Activated CD4-positive, alpha-beta T cell treated with anti-CD3 and anti-CD28 coated beads, Interleukin-2, amount 10 ng/mL, durations not matched to agents 7 days and 5 days (primary cell): ENCODE measurements at regions not wholly inside any gene's neighbourhood (a gene's known extent, or its start where the extent isn't known, plus 50 kb on each side); places are given as distances from the start of the nearest gene placed in this dataset.

Experiments used
- CTCF ChIA-PET: fragments of 350-600 bp; sonication (Branson Sonifier 250); formaldehyde crosslinking; loops from one replicate; lab custom pipeline; 2021; ENCODE audit warnings: antibody characterized with exemption; lab: Charles Lee
- POLR2A ChIA-PET: fragments of 350-600 bp; sonication (Branson Sonifier 250); formaldehyde crosslinking; loops from one replicate; lab custom pipeline; 2021; ENCODE audit warnings: antibody characterized with exemption; lab: Charles Lee
- DNase-seq: peaks from one replicate; pipeline ENCODE4 v3.0.0-alpha.2; 2020
- H3K27ac Mint-ChIP-seq: one replicate; pipeline ENCODE4 v1.8.0; 2021; ENCODE audit warnings: mild to moderate bottlenecking, moderate library complexity, mixed read lengths
- H3K27me3 Mint-ChIP-seq: one replicate; pipeline ENCODE4 v1.8.0; 2021; ENCODE audit warnings: mixed read lengths
- H3K36me3 Mint-ChIP-seq: one replicate; pipeline ENCODE4 v1.8.0; 2021; ENCODE audit warnings: low read depth, mixed read lengths
- H3K4me1 Mint-ChIP-seq: one replicate; pipeline ENCODE4 v1.8.0; 2021; ENCODE audit warnings: mixed read lengths
- H3K4me3 Mint-ChIP-seq: one replicate; pipeline ENCODE4 v1.8.0; 2021; ENCODE audit warnings: mild to moderate bottlenecking, moderate library complexity, mixed read lengths
- H3K9me3 Mint-ChIP-seq: one replicate; pipeline ENCODE4 v1.8.0; 2021; ENCODE audit warnings: mixed read lengths

GRCh38 chr12:58584880-58585279 is 335.4 kb downstream of the LRIG3 start:
- no peak overlapping the region for H3K27ac Mint-ChIP-seq
- H3K4me3 Mint-ChIP-seq = no peak overlapping the region
- CTCF ChIA-PET = no interaction called here
- no peaks in the 10 kb centered on the region for H3K9me3 Mint-ChIP-seq
- POLR2A ChIA-PET = no interaction called here
- H3K27me3 Mint-ChIP-seq = no peaks in the 10 kb centered on the region
- H3K4me1 Mint-ChIP-seq = no peaks in the 10 kb centered on the region
- DNase-seq = no peak
- no peaks in the 10 kb centered on the region for H3K36me3 Mint-ChIP-seq

GRCh38 chr12:58586762-58587161 is 333.5 kb downstream of the LRIG3 start:
- CTCF ChIA-PET = interaction anchor here (0.6 kb wide), 1 partner anchor 13 kb away, joined by 3 read pairs; no protein-coding TSS in a partner anchor
- Mint-ChIP-seq H3K27ac (no peak overlapping the region), H3K4me1 (no peaks in the 10 kb centered on the region), H3K27me3 (no peaks in the 10 kb centered on the region), H3K4me3 (no peak overlapping the region), H3K9me3 (no peaks in the 10 kb centered on the region), H3K36me3 (no peaks in the 10 kb centered on the region)
- DNase-seq = no peak
- POLR2A ChIA-PET = no interaction called here

- Mint-ChIP-seq H3K36me3 (no peaks in the 10 kb centered on the region), H3K9me3 (no peaks in the 10 kb centered on the region), H3K4me3 (no peak overlapping the region), H3K4me1 (no peaks in the 10 kb centered on the region), H3K27ac (no peak overlapping the region), H3K27me3 (no peaks in the 10 kb centered on the region)
- CTCF ChIA-PET = interaction anchor here (1.0 kb wide), 1 partner anchor 10 kb away, joined by 4 read pairs; no protein-coding TSS in a partner anchor
- no peak for DNase-seq
- POLR2A ChIA-PET = no interaction called here
Observed at GRCh38 chr12:58588770-58589169, 331.5 kb downstream of the LRIG3 start.

GRCh38 chr12:58592475-58593207 is 327.7 kb downstream of the LRIG3 start:
- no peak for DNase-seq
- Mint-ChIP-seq H3K36me3 (no peaks in the 10 kb centered on the region), H3K4me1 (no peaks in the 10 kb centered on the region), H3K4me3 (no peak overlapping the region), H3K27me3 (no peaks in the 10 kb centered on the region), H3K27ac (no peak overlapping the region), H3K9me3 (no peaks in the 10 kb centered on the region)
- ChIA-PET CTCF (no interaction called here), POLR2A (no interaction called here)

GRCh38 chr12:58593557-58594304 is 326.6 kb downstream of the LRIG3 start:
- H3K27ac Mint-ChIP-seq = no peak overlapping the region
- H3K36me3 Mint-ChIP-seq = no peaks in the 10 kb centered on the region
- POLR2A ChIA-PET = no interaction called here
- no peak overlapping the region for H3K4me3 Mint-ChIP-seq
- CTCF ChIA-PET = no interaction called here
- DNase-seq = no peak
- no peaks in the 10 kb centered on the region for H3K9me3 Mint-ChIP-seq
- H3K4me1 Mint-ChIP-seq = no peaks in the 10 kb centered on the region
- H3K27me3 Mint-ChIP-seq = no peaks in the 10 kb centered on the region

DNA sequence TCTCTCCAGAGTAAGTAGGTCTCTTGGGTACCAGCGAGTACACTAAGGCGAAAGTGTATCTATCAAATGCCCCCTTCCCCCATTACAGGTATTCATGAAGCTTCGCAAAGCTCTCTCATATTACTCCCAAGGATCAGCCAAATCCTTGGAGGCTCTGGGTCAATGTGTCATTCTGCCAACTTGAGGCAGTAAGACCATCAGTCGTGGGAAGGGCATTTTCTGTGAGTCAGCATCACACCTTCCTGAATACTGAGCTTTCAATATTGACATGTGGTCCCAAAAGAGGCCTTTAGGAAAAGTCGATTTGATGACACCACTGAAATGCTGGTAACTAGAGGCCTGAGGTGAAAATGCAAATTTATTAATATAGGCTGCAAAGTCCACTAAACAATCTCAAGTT is 323.9 kb downstream of the LRIG3 start:
- POLR2A ChIA-PET = no interaction called here
- H3K4me1 Mint-ChIP-seq = no peaks in the 10 kb centered on the region
- no peaks in the 10 kb centered on the region for H3K36me3 Mint-ChIP-seq
- H3K27ac Mint-ChIP-seq = no peak overlapping the region
- CTCF ChIA-PET = no interaction called here
- no peak overlapping the region for H3K4me3 Mint-ChIP-seq
- no peaks in the 10 kb centered on the region for H3K27me3 Mint-ChIP-seq
- no peak for DNase-seq
- no peaks in the 10 kb centered on the region for H3K9me3 Mint-ChIP-seq

- Mint-ChIP-seq H3K4me3 (no peak overlapping the region), H3K27me3 (no peaks in the 10 kb centered on the region), H3K4me1 (no peaks in the 10 kb centered on the region), H3K36me3 (no peaks in the 10 kb centered on the region), H3K9me3 (no peaks in the 10 kb centered on the region), H3K27ac (no peak overlapping the region)
- ChIA-PET CTCF (no interaction called here), POLR2A (no interaction called here)
- no peak for DNase-seq
Observed at GRCh38 chr12:58601529-58601928, 318.8 kb downstream of the LRIG3 start.

DNA sequence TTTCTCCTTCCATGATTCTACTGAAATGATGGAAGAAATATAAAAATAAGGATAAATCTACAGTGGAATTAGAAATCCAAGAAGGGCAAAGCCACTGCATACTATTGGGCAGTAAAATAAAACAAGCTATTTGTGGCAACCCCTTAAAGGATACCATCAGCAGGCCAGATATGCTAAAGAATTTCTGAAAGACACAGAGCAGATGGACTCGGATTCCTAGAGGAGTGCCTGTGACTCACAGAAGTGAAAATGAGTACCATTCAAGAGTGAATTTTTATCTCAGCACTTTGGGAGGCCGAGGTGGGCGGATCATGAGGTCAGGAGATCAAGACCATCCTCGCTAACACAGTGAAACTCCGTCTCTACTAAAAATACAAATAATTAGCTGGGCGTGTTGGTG is 318.1 kb downstream of the LRIG3 start:
- CTCF ChIA-PET = interaction anchor here (1.5 kb wide), 1 partner anchor 31 kb away, joined by 3 read pairs; no protein-coding TSS in a partner anchor
- no peak overlapping the region for H3K27ac Mint-ChIP-seq
- H3K4me1 Mint-ChIP-seq = no peaks in the 10 kb centered on the region
- no peaks in the 10 kb centered on the region for H3K27me3 Mint-ChIP-seq
- POLR2A ChIA-PET = no interaction called here
- H3K4me3 Mint-ChIP-seq = no peak overlapping the region
- DNase-seq = no peak
- no peaks in the 10 kb centered on the region for H3K9me3 Mint-ChIP-seq
- no peaks in the 10 kb centered on the region for H3K36me3 Mint-ChIP-seq

GRCh38 chr12:58602736-58603135 is 317.6 kb downstream of the LRIG3 start:
- H3K27me3 Mint-ChIP-seq = no peaks in the 10 kb centered on the region
- no peaks in the 10 kb centered on the region for H3K4me1 Mint-ChIP-seq
- no peak overlapping the region for H3K4me3 Mint-ChIP-seq
- H3K27ac Mint-ChIP-seq = no peak overlapping the region
- no peak for DNase-seq
- H3K36me3 Mint-ChIP-seq = no peaks in the 10 kb centered on the region
- POLR2A ChIA-PET = no interaction called here
- CTCF ChIA-PET = interaction anchor here (1.5 kb wide), 1 partner anchor 31 kb away, joined by 3 read pairs; no protein-coding TSS in a partner anchor
- H3K9me3 Mint-ChIP-seq = no peaks in the 10 kb centered on the region

GRCh38 chr12:58607805-58608204 is 312.5 kb downstream of the LRIG3 start:
- Mint-ChIP-seq H3K4me3 (no peak overlapping the region), H3K36me3 (no peaks in the 10 kb centered on the region), H3K27ac (no peak overlapping the region), H3K27me3 (no peaks in the 10 kb centered on the region), H3K4me1 (no peaks in the 10 kb centered on the region), H3K9me3 (peaks cover under 1% of the 10 kb centered on the region)
- ChIA-PET CTCF (no interaction called here), POLR2A (no interaction called here)
- DNase-seq = no peak

DNA sequence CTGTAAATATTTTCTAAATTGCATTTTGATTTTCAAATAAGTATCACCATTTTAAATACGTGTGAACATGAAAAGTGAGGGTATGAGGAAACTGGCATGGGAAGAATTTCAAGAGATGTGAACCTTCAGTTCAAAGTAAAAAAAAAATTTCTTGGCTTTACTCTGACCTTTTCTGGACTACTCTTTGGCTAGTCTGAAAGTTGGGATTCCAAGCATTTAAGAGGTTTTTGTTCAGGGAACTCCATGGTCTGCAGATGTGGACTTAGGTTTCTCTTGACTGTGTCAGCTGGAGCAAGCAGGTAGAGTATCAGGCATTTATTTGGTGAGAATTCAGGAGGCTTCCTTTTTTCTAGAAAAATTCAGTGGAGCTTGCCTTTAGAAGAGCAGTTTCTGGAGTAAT is 311.6 kb downstream of the LRIG3 start:
- no peaks in the 10 kb centered on the region for H3K36me3 Mint-ChIP-seq
- ChIA-PET CTCF (no interaction called here), POLR2A (no interaction called here)
- no peaks in the 10 kb centered on the region for H3K27me3 Mint-ChIP-seq
- no peaks in the 10 kb centered on the region for H3K4me1 Mint-ChIP-seq
- H3K9me3 Mint-ChIP-seq = peaks cover 2% of the 10 kb centered on the region
- H3K4me3 Mint-ChIP-seq = no peak overlapping the region
- no peak overlapping the region for H3K27ac Mint-ChIP-seq
- no peak for DNase-seq

DNA sequence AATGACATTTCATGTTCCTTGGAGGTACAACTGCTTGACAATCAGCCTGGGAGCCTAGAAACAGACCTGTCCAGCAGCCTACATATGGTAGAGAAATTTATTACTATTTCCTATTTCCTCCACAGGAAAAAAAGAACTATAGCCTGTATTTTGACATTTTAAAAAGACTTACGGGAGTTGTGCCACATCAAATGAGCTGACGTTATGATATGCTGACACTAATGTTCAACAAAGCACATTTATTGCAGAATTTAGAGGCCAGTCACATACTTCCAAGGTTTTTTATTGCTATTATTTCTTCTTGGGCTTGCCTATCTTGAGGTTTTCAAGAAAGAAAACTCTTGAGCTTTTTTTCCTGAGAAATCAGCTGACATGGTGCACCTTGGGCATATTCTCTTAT is 305.3 kb downstream of the LRIG3 start:
- Mint-ChIP-seq H3K4me3 (no peak overlapping the region), H3K4me1 (no peaks in the 10 kb centered on the region), H3K9me3 (peaks cover 2% of the 10 kb centered on the region), H3K36me3 (no peaks in the 10 kb centered on the region), H3K27ac (no peak overlapping the region), H3K27me3 (no peaks in the 10 kb centered on the region)
- DNase-seq = no peak
- POLR2A ChIA-PET = no interaction called here
- CTCF ChIA-PET = no interaction called here

DNA sequence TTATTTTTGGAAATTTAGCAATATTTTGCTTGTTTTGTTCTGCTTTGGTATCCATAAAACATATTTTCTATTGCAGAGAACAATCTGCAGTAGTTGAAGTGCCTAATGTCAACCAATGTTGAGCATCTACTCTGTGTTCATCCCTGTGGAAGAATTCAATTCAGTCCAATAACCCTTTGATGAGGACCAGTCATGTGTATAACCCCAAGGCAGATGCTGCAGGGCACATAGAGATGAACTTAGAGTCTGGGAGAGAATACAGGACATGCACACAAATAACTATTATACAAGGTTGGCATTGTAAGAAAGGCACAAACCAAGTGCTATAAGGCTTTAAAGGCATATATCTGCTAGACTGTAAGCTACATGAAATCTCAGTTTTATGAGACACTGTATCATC is 304.7 kb downstream of the LRIG3 start:
- no peaks in the 10 kb centered on the region for H3K4me1 Mint-ChIP-seq
- CTCF ChIA-PET = no interaction called here
- POLR2A ChIA-PET = no interaction called here
- peaks cover 2% of the 10 kb centered on the region for H3K9me3 Mint-ChIP-seq
- H3K4me3 Mint-ChIP-seq = no peak overlapping the region
- no peaks in the 10 kb centered on the region for H3K27me3 Mint-ChIP-seq
- DNase-seq = no peak
- H3K27ac Mint-ChIP-seq = no peak overlapping the region
- H3K36me3 Mint-ChIP-seq = no peaks in the 10 kb centered on the region
